CD4-positive, alpha-beta T cell treated with Interleukin-6 for 4 hours (primary cell): ENCODE measurements at regions not wholly inside any gene's neighbourhood (a gene's known extent, or its start where the extent isn't known, plus 50 kb on each side); places are given as distances from the start of the nearest gene placed in this dataset.

Experiments used
- DNase-seq: peaks from one replicate; pipeline ENCODE4 v3.0.0-alpha.2; 2020; ENCODE audit warnings: mixed read lengths

GRCh38 chr7:85564861-85565260 is 378.0 kb upstream of the SEMA3D start:
- no peak for DNase-seq

- DNase-seq: no peak
Observed at GRCh38 chr7:85561706-85562105, 374.9 kb upstream of the SEMA3D start.

- DNase-seq: no peak
Observed at GRCh38 chr7:85554236-85555178, 367.7 kb upstream of the SEMA3D start.

- no peak for DNase-seq
Observed at GRCh38 chr7:85535974-85536729, 349.3 kb upstream of the SEMA3D start.

- DNase-seq: no peak
Observed at GRCh38 chr7:85529831-85530230, 343.0 kb upstream of the SEMA3D start.

GRCh38 chr7:85529201-85529600 is 342.3 kb upstream of the SEMA3D start:
- DNase-seq: no peak

- DNase-seq: no peak
Observed at GRCh38 chr7:85528581-85528980, 341.7 kb upstream of the SEMA3D start.

- DNase-seq: no peak
Observed at GRCh38 chr7:85525676-85526075, 338.8 kb upstream of the SEMA3D start.

GRCh38 chr7:85522070-85522469 is 335.2 kb upstream of the SEMA3D start:
- DNase-seq: no peak

GRCh38 chr7:85521108-85521694 is 334.3 kb upstream of the SEMA3D start:
- no peak for DNase-seq

- DNase-seq: no peak
Observed at GRCh38 chr7:85520175-85520574, 333.3 kb upstream of the SEMA3D start.

GRCh38 chr7:85516675-85517074 is 329.8 kb upstream of the SEMA3D start:
- DNase-seq: no peak

- DNase-seq: no peak
Observed at GRCh38 chr7:85512790-85513189, 325.9 kb upstream of the SEMA3D start.

- no peak for DNase-seq
Observed at GRCh38 chr7:85510287-85510686, 323.4 kb upstream of the SEMA3D start.

- no peak for DNase-seq
Observed at GRCh38 chr7:85509476-85509875, 322.6 kb upstream of the SEMA3D start.

GRCh38 chr7:85508642-85509410 is 322.0 kb upstream of the SEMA3D start:
- DNase-seq: no peak

- no peak for DNase-seq
Observed at GRCh38 chr7:85498031-85498430, 311.2 kb upstream of the SEMA3D start.

- no peak for DNase-seq
Observed at GRCh38 chr7:85489498-85489897, 302.6 kb upstream of the SEMA3D start.

GRCh38 chr7:85488406-85488805 is 301.6 kb upstream of the SEMA3D start:
- DNase-seq: no peak

GRCh38 chr7:85483177-85483576 is 296.3 kb upstream of the SEMA3D start:
- no peak for DNase-seq

- no peak for DNase-seq
Observed at GRCh38 chr7:85480666-85481065, 293.8 kb upstream of the SEMA3D start.

GRCh38 chr7:85479918-85480643 is 293.2 kb upstream of the SEMA3D start:
- no peak for DNase-seq
